Heart left ventricle (tissue), 16 donors: ENCODE measurements at regions not wholly inside any gene's neighbourhood (a gene's known extent, or its start where the extent isn't known, plus 50 kb on each side); places are given as distances from the start of the nearest gene placed in this dataset.

Experiments
- ATAC-seq, 4 donors: fragments of 200-7000 bp; cut with Tn5 transposase; one replicate each; pipeline ENCODE4 v1.9.1; 2020 to 2022; ENCODE audit warnings: moderate library complexity in 4 of 4, mild to moderate bottlenecking in 3 of 4, moderate number of reproducible peaks in 1 of 4
- DNase-seq, 5 donors: peaks; one replicate each; pipeline ENCODE4 v3.0.0-alpha.2; 2020
- H3K27ac ChIP-seq, 12 donors: fragments of 200-600 bp; sonication (generic) in 4 of 12; one replicate each; pipeline versions ENCODE4 v1.5.0 to v1.8.0; 2016 to 2022; ENCODE audit warnings: mild to moderate bottlenecking in 2 of 12
- H3K27me3 ChIP-seq, 9 donors: fragments of 200-600 bp; sonication (generic) in 2 of 9; one replicate each; pipeline versions ENCODE4 v1.5.1 to v1.8.0; 2016 to 2022; ENCODE audit warnings: mild to moderate bottlenecking in 3 of 9
- H3K36me3 ChIP-seq, 9 donors: fragments of 200-600 bp; sonication (generic) in 2 of 9; one replicate each; pipeline versions ENCODE4 v1.5.0 to v1.8.0; 2018 to 2022; ENCODE audit warnings: mild to moderate bottlenecking in 2 of 9
- H3K4me1 ChIP-seq, 12 donors: fragments of 200-600 bp; sonication (generic) in 4 of 12; one replicate each; pipeline versions ENCODE4 v1.5.0 to v1.8.0; 2016 to 2022; ENCODE audit warnings: mild to moderate bottlenecking in 3 of 12
- H3K4me3 ChIP-seq, 12 donors: fragments of 200-600 bp; sonication (generic) in 4 of 12; one replicate each; pipeline versions ENCODE4 v1.5.0 to v1.8.0; 2017 to 2022; ENCODE audit warnings: mild to moderate bottlenecking in 9 of 12, moderate library complexity in 4 of 12
- H3K9me3 ChIP-seq, 12 donors: fragments of 200-600 bp; sonication (generic) in 4 of 12; one replicate each; pipeline versions ENCODE4 v1.5.0 to v1.8.0; 2016 to 2022; ENCODE audit warnings: mild to moderate bottlenecking in 1 of 12
- CTCF ChIP-seq, 12 donors: fragments of 200-600 bp; sonication (generic) in 4 of 12; IDR thresholded peaks; one replicate each; pipeline versions ENCODE4 v1.5.0 to v1.8.0; 2018 to 2022; ENCODE audit warnings: antibody characterized with exemption in 12 of 12, mild to moderate bottlenecking in 5 of 12
- POLR2A ChIP-seq, 2 donors: fragments of 450-650 bp; IDR thresholded peaks; one replicate each; pipeline ENCODE4 v1.6.1; 2017; ENCODE audit warnings: antibody characterized with exemption in 2 of 2, mild to moderate bottlenecking in 2 of 2, moderate library complexity in 2 of 2
- WGBS, 4 donors: extraction: QIAGEN DNeasy Blood & Tissue Kit in 2 of 4; methylation state at CpG; one replicate each; pipeline versions ENCODE4 v1.1.5 to v1.1.7; 2013 to 2018; 5-methylcytosine and 5-hydroxymethylcytosine counted together
- intact Hi-C, 10 donors: fragments of 100-400 bp; cut with DNase I; formaldehyde crosslinking; loops; one replicate each; pipeline versions ENCODE4 v1.11.1 to v1.14.2; 2022
- donor health status: ischemic (EF 13 %, LVEDD 7.1; RV severe dilation, severe dysfunction).
- donor health status: healthy with polysubstance abuse.
- donor health status: DM: no; HTN: yes; CAD: no.
- donor health status: DM: no; HTN: no; CAD: no.
- donor health status: ischemic (EF 25% LVEDD 6.9; RV normal size, moderate dysfunction).
- donor health status: ischemic (EF 25% LVEDD 5.7; RV mildly dilated, moderate dysfunction).
- donor health status: healthy.
- donor health status: DM: yes; HTN: yes; CAD: no.
- donor health status: ischemic (EF 35%, LVEDD 5.7; RV mildly dilated, moderate dysfunction).
- donor health status: nonischemic (EF 11% LVEDD 7.7; RV severe dilation, severe dysfunction).
- donor health status: DM: yes; HTN: yes; CAD: no.
- donor health status: PGD.
- donor health status: ischemic (EF 29% LVEDD 5.4; RV normal size, mild dysfunction).
- donor health status: nonischemic (EF 23%, LVEDD 6.1; RV moderate dilation, normal function).

- 59 to 82% (median 76%) methylated on average over 1 of the region's 1 CpG for WGBS, 4 donors
- intact Hi-C loops = loop anchor here in 1 of 10 donors (1.0 kb wide), 1 partner anchor 8 kb away; no protein-coding TSS in a partner anchor
- no peaks in the 10 kb centered on the region for H3K4me1 ChIP-seq
- no peak for ATAC-seq
- peaks cover 0 to 10% (median 0%) of the 10 kb centered on the region in 12 donors for H3K9me3 ChIP-seq
- DNase-seq = no peak
- H3K27ac ChIP-seq = no peak overlapping the region
- no peaks in the 10 kb centered on the region for H3K27me3 ChIP-seq
- TF ChIP-seq POLR2A (IDR thresholded peaks at IDR 0.05) (no peak), CTCF (IDR thresholded peaks at IDR 0.05) (no peak)
- H3K4me3 ChIP-seq = no peak overlapping the region
- no peaks in the 10 kb centered on the region for H3K36me3 ChIP-seq
Measured at GRCh38 chr7:110412614-110413013, 678.3 kb upstream of the LRRN3 start.

- no peak overlapping the region for H3K27ac ChIP-seq
- H3K4me3 ChIP-seq = no peak overlapping the region
- TF ChIP-seq POLR2A (IDR thresholded peaks at IDR 0.05) = no peak
- TF ChIP-seq CTCF (IDR thresholded peaks at IDR 0.05) = no peak
- no peaks in the 10 kb centered on the region for H3K27me3 ChIP-seq
- no peaks in the 10 kb centered on the region for H3K36me3 ChIP-seq
- DNase-seq = no peak
- no peaks in the 10 kb centered on the region for H3K4me1 ChIP-seq
- peaks cover 0 to 10% (median 0%) of the 10 kb centered on the region in 12 donors for H3K9me3 ChIP-seq
- ATAC-seq = no peak
- intact Hi-C loops = loop anchor here in 1 of 10 donors (1.0 kb wide), 1 partner anchor 9 kb away; no protein-coding TSS in a partner anchor
Measured at GRCh38 chr7:110413038-110413437, 677.9 kb upstream of the LRRN3 start.

- Histone ChIP-seq H3K27me3 (no peaks in the 10 kb centered on the region), H3K9me3 (no peaks in the 10 kb centered on the region), H3K4me1 (no peaks in the 10 kb centered on the region), H3K27ac (no peak overlapping the region), H3K4me3 (no peak overlapping the region), H3K36me3 (no peaks in the 10 kb centered on the region)
- 62 to 72% (median 68%) methylated on average over 2 of the region's 2 CpGs for WGBS, 4 donors
- intact Hi-C loops = no loop called here
- DNase-seq (no peak), ATAC-seq (no peak)
- TF ChIP-seq POLR2A (IDR thresholded peaks at IDR 0.05) = no peak
- TF ChIP-seq CTCF (IDR thresholded peaks at IDR 0.05) = no peak
Measured at GRCh38 chr7:110417611-110418010, 673.3 kb upstream of the LRRN3 start.

GRCh38 chr7:110418659-110419280 is 672.2 kb upstream of the LRRN3 start:
- DNase-seq (no peak), ATAC-seq (no peak)
- H3K4me1 ChIP-seq = no peaks in the 10 kb centered on the region
- no peaks in the 10 kb centered on the region for H3K9me3 ChIP-seq
- no peak overlapping the region for H3K27ac ChIP-seq
- H3K36me3 ChIP-seq = no peaks in the 10 kb centered on the region
- no peaks in the 10 kb centered on the region for H3K27me3 ChIP-seq
- intact Hi-C loops = no loop called here
- TF ChIP-seq POLR2A (IDR thresholded peaks at IDR 0.05) = no peak
- TF ChIP-seq CTCF (IDR thresholded peaks at IDR 0.05) = no peak
- whole genome bisulfite sequencing, 4 donors = 39 to 58% (median 46%) methylated on average over 2 of the region's 2 CpGs
- no peak overlapping the region for H3K4me3 ChIP-seq
